IMR-90 (cell line): ENCODE measurements at regions not wholly inside any gene's neighbourhood (a gene's known extent, or its start where the extent isn't known, plus 50 kb on each side); places are given as distances from the start of the nearest gene placed in this dataset.

Experiments used
- ATAC-seq: fragments of 200-7000 bp; cut with Tn5 transposase; 2 replicates; pipeline ENCODE4 v1.9.1; 2020; ENCODE audit warnings: low read depth, mild to moderate bottlenecking, moderate library complexity
- BruUV-seq: library from RNA; stranded (reverse); fragments of 400-500 nt; replicated peaks from 2 replicates; lab custom pipeline; 2021; lab: Mats Ljungman, UMichigan
- CTCF ChIA-PET: fragments of 300-600 bp; formaldehyde crosslinking; extraction: SDS; loops from one replicate; lab custom pipeline; 2021; ENCODE audit warnings: antibody characterized with exemption; lab: Yijun Ruan, JAX
- POLR2A ChIA-PET: fragments of 300-600 bp; sonication (Branson Sonifier 250); formaldehyde crosslinking; loops from one replicate; lab custom pipeline; 2022; ENCODE audit warnings: antibody characterized with exemption; ENCODE audit not compliant: unreplicated experiment; lab: Charles Lee
- DNase-seq: peaks from one replicate; pipeline ENCODE4 v3.0.0; 2013
- H2AFZ ChIP-seq: replicated peaks from 2 replicates; pipeline ENCODE3; 2013; ENCODE audit warnings: low read length, mild to moderate bottlenecking; ENCODE audit not compliant: poor library complexity
- H2AK5ac ChIP-seq: 2 replicates; pipeline ENCODE4 v1.6.1; 2013; ENCODE audit warnings: low read depth, low read length, inconsistent platforms
- H2AK9ac ChIP-seq: replicated peaks from 2 replicates; pipeline ENCODE3; 2013; ENCODE audit warnings: mild to moderate bottlenecking, low read depth, low read length, moderate library complexity; ENCODE audit not compliant: poor library complexity
- H2BK120ac ChIP-seq: 2 replicates; pipeline ENCODE4 v1.6.1; 2013; ENCODE audit warnings: low read depth, low read length, inconsistent platforms
- H2BK15ac ChIP-seq: 3 replicates; pipeline ENCODE4 v1.6.1; 2013; ENCODE audit warnings: low read depth, low read length, inconsistent platforms
- H2BK20ac ChIP-seq: 2 replicates; pipeline ENCODE4 v1.6.1; 2013; ENCODE audit warnings: low read depth, mild to moderate bottlenecking, inconsistent platforms, low read length, moderate library complexity
- H2BK5ac ChIP-seq: 2 replicates; pipeline ENCODE4 v1.6.1; 2013; ENCODE audit warnings: mild to moderate bottlenecking, low read depth, low read length, inconsistent platforms; ENCODE audit not compliant: poor library complexity, severe bottlenecking
- H3K14ac ChIP-seq: replicated peaks from 2 replicates; pipeline ENCODE4 v1.6.1; 2013; ENCODE audit warnings: low read depth, low read length, inconsistent platforms
- H3K18ac ChIP-seq: 2 replicates; pipeline ENCODE4 v1.6.1; 2013; ENCODE audit warnings: low read depth, low read length, control low read depth
- H3K23ac ChIP-seq: 2 replicates; pipeline ENCODE4 v1.6.1; 2013; ENCODE audit warnings: low read depth, low read length, inconsistent platforms
- H3K27ac ChIP-seq: 2 replicates; pipeline ENCODE4 v1.5.1; 2013; ENCODE audit warnings: mild to moderate bottlenecking, control low read depth, low read length; ENCODE audit not compliant: insufficient read depth
- H3K27me3 ChIP-seq: 2 replicates; pipeline ENCODE4 v1.6.1; 2013; ENCODE audit warnings: low read length; ENCODE audit not compliant: control insufficient read depth, insufficient read depth
- H3K36me3 ChIP-seq: 2 replicates; pipeline ENCODE4 v1.6.1; 2013; ENCODE audit warnings: low read length, mixed read lengths; ENCODE audit not compliant: control insufficient read depth, insufficient read depth
- H3K4ac ChIP-seq: 2 replicates; pipeline ENCODE4 v1.6.1; 2013; ENCODE audit warnings: low read depth, low read length, inconsistent platforms
- H3K4me1 ChIP-seq: 2 replicates; pipeline ENCODE4 v1.6.1; 2013; ENCODE audit warnings: low read length, mixed read lengths; ENCODE audit not compliant: control insufficient read depth, insufficient read depth
- H3K4me2 ChIP-seq: 2 replicates; pipeline ENCODE4 v1.6.1; 2013; ENCODE audit warnings: low read depth, mild to moderate bottlenecking, control low read depth, low read length, moderate library complexity
- H3K4me3 ChIP-seq: 2 replicates; pipeline ENCODE4 v1.5.1; 2013; ENCODE audit warnings: low read depth, mild to moderate bottlenecking, control low read depth, low read length, moderate library complexity; ENCODE audit not compliant: insufficient read depth
- H3K56ac ChIP-seq: 2 replicates; pipeline ENCODE4 v1.6.1; 2013; ENCODE audit warnings: low read length, inconsistent platforms; ENCODE audit not compliant: insufficient read depth; ENCODE audit errors: extremely low read depth
- H3K79me1 ChIP-seq, 2 experiments: 2 replicates each; pipeline ENCODE4 v1.6.1; 2013; ENCODE audit warnings: low read length in 2 of 2, inconsistent platforms in 1 of 2, low read depth in 1 of 2
- H3K9ac ChIP-seq: 2 replicates; pipeline ENCODE4 v1.6.1; 2013; ENCODE audit warnings: low read depth, low read length, control low read depth
- H3K9me1 ChIP-seq: 2 replicates; pipeline ENCODE4 v1.6.1; 2013; ENCODE audit warnings: low read length, inconsistent platforms; ENCODE audit not compliant: insufficient read depth
- H3K9me3 ChIP-seq: 2 replicates; pipeline ENCODE4 v1.6.1; 2013; ENCODE audit warnings: low read length; ENCODE audit not compliant: control insufficient read depth, insufficient read depth
- H4K20me1 ChIP-seq: 2 replicates; pipeline ENCODE4 v1.6.1; 2013; ENCODE audit warnings: low read length, inconsistent platforms; ENCODE audit not compliant: insufficient read depth
- H4K5ac ChIP-seq: 2 replicates; pipeline ENCODE4 v1.6.1; 2013; ENCODE audit warnings: mild to moderate bottlenecking, low read depth, low read length, control low read depth
- H4K8ac ChIP-seq, 2 experiments: 2 replicates each; pipeline ENCODE4 v1.6.1; 2013; ENCODE audit warnings: low read depth in 2 of 2, low read length in 2 of 2, control low read depth in 1 of 2, inconsistent platforms in 1 of 2
- H4K91ac ChIP-seq: 2 replicates; pipeline ENCODE4 v1.6.1; 2013; ENCODE audit warnings: low read depth, low read length, inconsistent platforms; ENCODE audit not compliant: insufficient read depth
- BHLHE40 ChIP-seq: fragments of 150-350 bp; IDR thresholded peaks from 2 replicates; pipeline ENCODE4 v1.6.1; 2016; ENCODE audit warnings: mild to moderate bottlenecking, low read depth, low read length
- CEBPB ChIP-seq: IDR thresholded peaks from 2 replicates; pipeline ENCODE4 v1.6.1; 2012; ENCODE audit warnings: low read depth, low read length, improper control_type of control experiment
- CHD1 ChIP-seq: IDR thresholded peaks from 2 replicates; pipeline ENCODE4 v1.6.1; 2012; ENCODE audit warnings: low read depth, low read length, improper control_type of control experiment
- CTCF ChIP-seq: conservative IDR thresholded peaks from 2 replicates; pipeline ENCODE4 v1.5.1; 2012; ENCODE audit warnings: mild to moderate bottlenecking, low read depth, low read length, improper control_type of control experiment
- ELK1 ChIP-seq: fragments of 150-350 bp; IDR thresholded peaks from 2 replicates; pipeline ENCODE4 v1.6.1; 2016; ENCODE audit warnings: low read depth, mild to moderate bottlenecking, low read length, moderate library complexity, borderline replicate concordance
- FOS ChIP-seq: fragments of 150-350 bp; IDR thresholded peaks from 2 replicates; pipeline ENCODE4 v1.6.1; 2016; ENCODE audit warnings: low read depth, low read length
- MAFK ChIP-seq: IDR thresholded peaks from 2 replicates; pipeline ENCODE4 v1.6.1; 2012; ENCODE audit warnings: low read depth, low read length, improper control_type of control experiment
- MAZ ChIP-seq: IDR thresholded peaks from 2 replicates; pipeline ENCODE4 v1.6.1; 2012; ENCODE audit warnings: low read depth, mild to moderate bottlenecking, low read length, improper control_type of control experiment, moderate library complexity, borderline replicate concordance
- MXI1 ChIP-seq: IDR thresholded peaks from 2 replicates; pipeline ENCODE4 v1.6.1; 2012; ENCODE audit warnings: low read depth, mild to moderate bottlenecking, low read length, moderate library complexity, borderline replicate concordance
- NFE2L2 ChIP-seq: fragments of 150-350 bp; IDR thresholded peaks from 2 replicates; pipeline ENCODE4 v1.6.1; 2016; ENCODE audit warnings: low read depth, mild to moderate bottlenecking, low read length
- POLR2A ChIP-seq: IDR thresholded peaks from 2 replicates; pipeline ENCODE4 v1.6.1; 2012; ENCODE audit warnings: mild to moderate bottlenecking, low read depth, low read length
- RAD21 ChIP-seq: IDR thresholded peaks from 2 replicates; pipeline ENCODE4 v1.6.1; 2012; ENCODE audit warnings: low read length, improper control_type of control experiment
- RCOR1 ChIP-seq: IDR thresholded peaks from 2 replicates; pipeline ENCODE4 v1.6.1; 2012; ENCODE audit warnings: mild to moderate bottlenecking, low read length, improper control_type of control experiment; ENCODE audit not compliant: insufficient replicate concordance
- RFX5 ChIP-seq: IDR thresholded peaks from 2 replicates; pipeline ENCODE4 v1.8.0; 2012; ENCODE audit warnings: low read depth, mild to moderate bottlenecking, low read length, moderate library complexity
- SMC3 ChIP-seq: fragments of 150-350 bp; IDR thresholded peaks from 2 replicates; pipeline ENCODE4 v1.6.1; 2016; ENCODE audit warnings: low read depth, mild to moderate bottlenecking, antibody characterized with exemption, low read length, moderate library complexity
- USF2 ChIP-seq: fragments of 150-350 bp; IDR thresholded peaks from 2 replicates; pipeline ENCODE4 v1.6.1; 2017; ENCODE audit warnings: mild to moderate bottlenecking, antibody characterized with exemption, low read length, low read depth
- WGBS, 2 experiments: methylation state at CpG; one replicate each; pipeline versions ENCODE4 v1.1.5 to v1.1.7; 2013; ENCODE audit warnings: missing lambda C conversion rate in 2 of 2; ENCODE audit not compliant: insufficient read length in 1 of 2; ENCODE audit errors: extremely low coverage in 2 of 2; 5-methylcytosine and 5-hydroxymethylcytosine counted together
- dilution Hi-C: fragments of 300-500 bp; cut with HindIII; formaldehyde crosslinking; loops from one replicate; pipeline ENCODE4 v1.14.3; 2018; ENCODE audit warnings: low sequenced_read_pairs; ENCODE audit not compliant: unreplicated experiment
- in situ Hi-C: fragments of 300-500 bp; cut with MboI; formaldehyde crosslinking; loops from 3 replicates; pipeline ENCODE4 v1.14.3; 2019; ENCODE audit warnings: low sequenced_read_pairs, inconsistent platforms, mixed read lengths
- intact Hi-C: fragments of 100-400 bp; cut with micrococcal nuclease; formaldehyde crosslinking; loops from 2 replicates; pipeline ENCODE4 v1.10.0; 2022

GRCh38 chr9:99753436-99753835, 68.2 kb upstream of the NR4A3 start:
- DNase-seq (no peak), ATAC-seq (no peak)
- Histone ChIP-seq H4K8ac (no peak overlapping the region), H3K56ac (no peak overlapping the region), H3K9me3 (no peaks in the 10 kb centered on the region), H3K79me1 (no peaks in the 10 kb centered on the region), H3K4me1 (no peaks in the 10 kb centered on the region), H2BK15ac (no peak overlapping the region), H3K27ac (no peak overlapping the region), H3K36me3 (no peaks in the 10 kb centered on the region), H2BK5ac (no peak overlapping the region), H3K4me2 (no peak overlapping the region), H3K18ac (no peak overlapping the region), H2AK5ac (no peak overlapping the region), H3K4ac (no peak overlapping the region), H2BK120ac (no peak overlapping the region), H4K20me1 (no peaks in the 10 kb centered on the region), H2AK9ac (no peak overlapping the region), H3K14ac (no peak overlapping the region), H3K9ac (no peak overlapping the region), H4K5ac (no peak overlapping the region), H3K4me3 (no peak overlapping the region), H3K27me3 (peaks cover 2% of the 10 kb centered on the region; the same call in 1 of the 2 replicates), H2BK20ac (no peak overlapping the region), H3K9me1 (no peaks in the 10 kb centered on the region), H2AFZ (no peak overlapping the region), H4K91ac (no peak overlapping the region), H3K23ac (no peak overlapping the region)
- dilution Hi-C loops, result no loop called here
- in situ Hi-C loops, result no loop called here
- intact Hi-C loops, result no loop called here
- ChIA-PET CTCF (no interaction called here), POLR2A (no interaction called here)
- BruUV-seq, result no TSS peak
- TF ChIP-seq BHLHE40 (no peak), RCOR1 (no peak), MXI1 (no peak), SMC3 (no peak), POLR2A (no peak), CEBPB (no peak), ELK1 (no peak), MAZ (no peak), NFE2L2 (no peak), RAD21 (no peak), FOS (no peak), CTCF (no peak), RFX5 (no peak), MAFK (no peak), CHD1 (no peak), USF2 (no peak)
- WGBS, 2 experiments, result no CpG with 5 or more reads among the region's 1 CpG
